PC-3 (cell line): ENCODE measurements at regions not wholly inside any gene's neighbourhood (a gene's known extent, or its start where the extent isn't known, plus 50 kb on each side); places are given as distances from the start of the nearest gene placed in this dataset.

Source experiments
- ATAC-seq: fragments of 200-7000 bp; cut with Tn5 transposase; 2 replicates; pipeline ENCODE4 v1.9.1; 2020; ENCODE audit warnings: mild to moderate bottlenecking, moderate library complexity
- BruUV-seq: library from RNA; stranded (reverse); fragments of 400-500 nt; replicated peaks from 2 replicates; lab custom pipeline; 2021; lab: Mats Ljungman, UMichigan
- CTCF ChIA-PET: fragments of 300-600 bp; sonication (Branson Sonifier 250); formaldehyde crosslinking; loops from one replicate; lab custom pipeline; 2022; ENCODE audit warnings: antibody characterized with exemption; lab: Charles Lee
- POLR2A ChIA-PET: fragments of 300-600 bp; sonication (Branson Sonifier 250); formaldehyde crosslinking; loops from one replicate; lab custom pipeline; 2022; ENCODE audit warnings: antibody characterized with exemption; ENCODE audit not compliant: unreplicated experiment; lab: Charles Lee
- DNase-seq: peaks from one replicate; pipeline ENCODE4 v3.0.0-alpha.2; 2015
- H2AFZ ChIP-seq: fragments of 300-600 bp; sonication (generic); 2 replicates; pipeline ENCODE4 v1.6.0; 2016; ENCODE audit warnings: antibody characterized with exemption, low read length
- H3F3A ChIP-seq: fragments of 300-600 bp; sonication (generic); one replicate; pipeline ENCODE4 v1.6.0; 2017; ENCODE audit warnings: antibody characterized with exemption, low read length, control low read depth, mild to moderate bottlenecking; ENCODE audit not compliant: unreplicated experiment
- H3K27ac ChIP-seq: fragments of 300-600 bp; sonication (generic); 2 replicates; pipeline ENCODE4 v1.5.1; 2016; ENCODE audit warnings: mild to moderate bottlenecking, low read length
- H3K27me3 ChIP-seq: fragments of 300-600 bp; sonication (generic); 2 replicates; pipeline ENCODE4 v1.6.1; 2016; ENCODE audit warnings: low read length, mixed read lengths
- H3K36me3 ChIP-seq: fragments of 300-600 bp; sonication (generic); 2 replicates; pipeline ENCODE4 v1.6.1; 2016; ENCODE audit warnings: low read depth, mixed run types, low read length, mixed read lengths
- H3K4me1 ChIP-seq: fragments of 300-600 bp; sonication (generic); 2 replicates; pipeline ENCODE4 v1.5.1; 2016; ENCODE audit warnings: low read length; ENCODE audit not compliant: insufficient read depth
- H3K4me2 ChIP-seq: fragments of 300-600 bp; sonication (generic); 2 replicates; pipeline ENCODE4 v1.6.0; 2016; ENCODE audit warnings: low read length
- H3K4me3 ChIP-seq: fragments of 300-600 bp; sonication (generic); 2 replicates; pipeline ENCODE4 v1.5.1; 2016; ENCODE audit warnings: mild to moderate bottlenecking, low read length, mixed read lengths
- H3K79me2 ChIP-seq: fragments of 300-600 bp; sonication (generic); 2 replicates; pipeline ENCODE4 v1.6.1; 2017; ENCODE audit warnings: low read length, mixed read lengths
- H3K9ac ChIP-seq: fragments of 300-600 bp; sonication (generic); 2 replicates; pipeline ENCODE4 v1.6.0; 2016; ENCODE audit warnings: mild to moderate bottlenecking, low read length
- H3K9me2 ChIP-seq: fragments of 300-600 bp; sonication (generic); replicated peaks from 2 replicates; pipeline ENCODE4 v1.6.1; 2016; ENCODE audit warnings: mixed run types, low read length, mixed read lengths
- H3K9me3 ChIP-seq: fragments of 300-600 bp; sonication (generic); 2 replicates; pipeline ENCODE4 v1.6.1; 2016; ENCODE audit warnings: low read length, mixed read lengths
- H4K20me1 ChIP-seq: fragments of 300-600 bp; sonication (generic); 2 replicates; pipeline ENCODE4 v1.6.1; 2016; ENCODE audit warnings: low read length, mixed read lengths
- CTCF ChIP-seq: fragments of 300-600 bp; sonication (generic); conservative IDR thresholded peaks from 2 replicates; pipeline ENCODE4 v1.5.1; 2017; ENCODE audit warnings: antibody characterized with exemption, low read depth, mild to moderate bottlenecking, low read length
- EZH2 ChIP-seq: fragments of 300-600 bp; sonication (generic); IDR thresholded peaks from one replicate; pipeline ENCODE4 v1.6.1; 2017; ENCODE audit warnings: antibody characterized with exemption, mild to moderate bottlenecking, low read length; ENCODE audit not compliant: unreplicated experiment
- EZH2phosphoT487 ChIP-seq: fragments of 300-600 bp; sonication (generic); IDR thresholded peaks from 2 replicates; pipeline ENCODE4 v1.6.1; 2018; ENCODE audit warnings: mild to moderate bottlenecking, antibody characterized with exemption, low read length, borderline replicate concordance
- intact Hi-C: fragments of 100-400 bp; cut with micrococcal nuclease; formaldehyde crosslinking; loops from 2 replicates; pipeline ENCODE4 v1.9.0; 2023

GRCh38 chr5:155459889-155460500 lies 446.4 kb downstream of the KIF4B start:
- DNase-seq (no peak), ATAC-seq (no peak)
- BruUV-seq = no TSS peak
- no peak overlapping the region for H3K27ac ChIP-seq
- no peaks in the 10 kb centered on the region for H3F3A ChIP-seq
- no peak overlapping the region for H3K4me2 ChIP-seq
- no peaks in the 10 kb centered on the region for H3K9me3 ChIP-seq
- H3K4me1 ChIP-seq = no peaks in the 10 kb centered on the region
- H3K79me2 ChIP-seq = no peaks in the 10 kb centered on the region
- H3K9me2 ChIP-seq = no peaks in the 10 kb centered on the region
- no peak overlapping the region for H3K9ac ChIP-seq
- H3K36me3 ChIP-seq = no peaks in the 10 kb centered on the region
- H3K4me3 ChIP-seq = no peak overlapping the region
- no peaks in the 10 kb centered on the region for H4K20me1 ChIP-seq
- TF ChIP-seq EZH2 (no peak), EZH2phosphoT487 (no peak), CTCF (no peak)
- no peak overlapping the region for H2AFZ ChIP-seq
- H3K27me3 ChIP-seq = no peaks in the 10 kb centered on the region
- intact Hi-C loops = no loop called here
- ChIA-PET POLR2A (no interaction called here), CTCF (no interaction called here)

- POLR2A ChIA-PET = no interaction called here
- no TSS peak for BruUV-seq
- CTCF ChIA-PET = no interaction called here
Observed at GRCh38 chr5:155460501-155460931, 447.0 kb downstream of the KIF4B start.

More at GRCh38 chr5:155460501-155460931, 447.0 kb downstream of the KIF4B start:
- Histone ChIP-seq H3K79me2 (no peaks in the 10 kb centered on the region), H3K9me2 (no peaks in the 10 kb centered on the region), H3K4me1 (no peaks in the 10 kb centered on the region), H3K9ac (no peak overlapping the region), H4K20me1 (no peaks in the 10 kb centered on the region), H3F3A (no peaks in the 10 kb centered on the region), H3K4me3 (no peak overlapping the region), H3K9me3 (no peaks in the 10 kb centered on the region), H3K27ac (no peak overlapping the region), H3K4me2 (no peak overlapping the region), H3K27me3 (no peaks in the 10 kb centered on the region), H2AFZ (no peak overlapping the region), H3K36me3 (no peaks in the 10 kb centered on the region)
- DNase-seq (no peak), ATAC-seq (no peak)
- no peak for TF ChIP-seq EZH2phosphoT487
- no peak for TF ChIP-seq CTCF
- intact Hi-C loops = no loop called here
